ENCODE measurements at regions not wholly inside any gene's neighbourhood (a gene's known extent, or its start where the extent isn't known, plus 50 kb on each side); places are given as distances from the start of the nearest gene placed in this dataset.
A peak's percentile ranks its signal among the peaks of the same experiment; 100 is the strongest.

DNA sequence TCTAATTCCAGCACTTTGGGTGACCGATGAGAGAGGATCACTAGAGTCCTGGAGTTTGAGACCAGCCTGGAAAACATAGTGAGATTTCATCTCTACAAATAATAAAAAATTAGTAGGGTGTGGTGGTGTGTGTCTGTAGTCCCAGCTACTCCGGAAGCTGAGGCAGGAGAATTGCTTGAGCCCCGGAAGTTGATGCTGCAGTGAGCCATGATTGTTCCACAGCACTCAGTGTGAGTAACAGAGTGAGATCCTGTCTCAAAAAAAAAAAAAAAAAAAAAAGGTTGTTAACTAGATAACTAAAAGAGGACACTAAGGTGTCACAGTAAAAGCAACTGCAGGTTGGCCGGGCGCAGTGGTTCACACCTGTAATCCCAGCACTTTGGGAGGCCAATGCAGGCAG lies 121.3 kb upstream of the MAX start:
- Histone ChIP-seq H3K27ac (replicated peaks) (no peak overlapping the region), H3K4me1 (peaks cover 18% of the 10 kb centered on the region), H3K4me3 (no peak overlapping the region), H3K36me3 (no peaks in the 10 kb centered on the region), H3K27me3 (ENCODE audit: low read depth) (no peaks in the 10 kb centered on the region), H3K9me3 (replicated peaks) (no peaks in the 10 kb centered on the region)
- no peak for DNase-seq
- TF ChIP-seq, protein P1, sequence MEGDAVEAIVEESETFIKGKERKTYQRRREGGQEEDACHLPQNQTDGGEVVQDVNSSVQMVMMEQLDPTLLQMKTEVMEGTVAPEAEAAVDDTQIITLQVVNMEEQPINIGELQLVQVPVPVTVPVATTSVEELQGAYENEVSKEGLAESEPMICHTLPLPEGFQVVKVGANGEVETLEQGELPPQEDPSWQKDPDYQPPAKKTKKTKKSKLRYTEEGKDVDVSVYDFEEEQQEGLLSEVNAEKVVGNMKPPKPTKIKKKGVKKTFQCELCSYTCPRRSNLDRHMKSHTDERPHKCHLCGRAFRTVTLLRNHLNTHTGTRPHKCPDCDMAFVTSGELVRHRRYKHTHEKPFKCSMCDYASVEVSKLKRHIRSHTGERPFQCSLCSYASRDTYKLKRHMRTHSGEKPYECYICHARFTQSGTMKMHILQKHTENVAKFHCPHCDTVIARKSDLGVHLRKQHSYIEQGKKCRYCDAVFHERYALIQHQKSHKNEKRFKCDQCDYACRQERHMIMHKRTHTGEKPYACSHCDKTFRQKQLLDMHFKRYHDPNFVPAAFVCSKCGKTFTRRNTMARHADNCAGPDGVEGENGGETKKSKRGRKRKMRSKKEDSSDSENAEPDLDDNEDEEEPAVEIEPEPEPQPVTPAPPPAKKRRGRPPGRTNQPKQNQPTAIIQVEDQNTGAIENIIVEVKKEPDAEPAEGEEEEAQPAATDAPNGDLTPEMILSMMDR (IDR thresholded peaks at IDR 0.05; ENCODE audit: borderline replicate concordance): no peak
- intact Hi-C loops (cut with micrococcal nuclease): loop anchor here (10.0 kb wide), 1 partner anchor 191 kb away; the partner anchor contains the start of gene FUT8

DNA sequence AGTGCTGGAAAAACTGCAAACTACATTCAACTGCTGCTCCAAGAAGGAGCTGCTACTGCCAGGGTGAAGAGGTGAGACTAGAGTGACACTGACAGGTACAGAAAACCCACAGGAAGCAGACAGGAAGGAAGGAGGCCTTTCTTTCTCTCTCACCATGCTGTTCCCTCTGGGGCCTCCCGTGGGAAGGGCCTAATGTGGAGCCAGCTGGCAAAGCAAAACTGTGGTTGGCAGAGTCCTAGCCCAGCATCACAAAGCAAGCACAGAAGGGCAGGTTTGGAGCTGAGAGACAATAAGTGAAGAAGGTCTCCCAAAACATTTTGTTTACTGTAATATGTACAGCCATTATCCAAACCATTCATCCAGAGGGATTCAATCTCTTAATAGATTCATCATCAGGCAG lies 122.5 kb upstream of the MAX start:
- Histone ChIP-seq H3K27ac (replicated peaks) (no peak overlapping the region), H3K36me3 (no peaks in the 10 kb centered on the region), H3K27me3 (ENCODE audit: low read depth) (no peaks in the 10 kb centered on the region), H3K4me1 (peaks cover 28% of the 10 kb centered on the region), H3K4me3 (no peak overlapping the region), H3K9me3 (replicated peaks) (no peaks in the 10 kb centered on the region)
- intact Hi-C loops (cut with micrococcal nuclease): loop anchor here (10.0 kb wide), 1 partner anchor 190 kb away; the partner anchor contains the start of gene FUT8
- TF ChIP-seq, protein P1 (IDR thresholded peaks at IDR 0.05; ENCODE audit: borderline replicate concordance): no peak
- no peak for DNase-seq

DNA sequence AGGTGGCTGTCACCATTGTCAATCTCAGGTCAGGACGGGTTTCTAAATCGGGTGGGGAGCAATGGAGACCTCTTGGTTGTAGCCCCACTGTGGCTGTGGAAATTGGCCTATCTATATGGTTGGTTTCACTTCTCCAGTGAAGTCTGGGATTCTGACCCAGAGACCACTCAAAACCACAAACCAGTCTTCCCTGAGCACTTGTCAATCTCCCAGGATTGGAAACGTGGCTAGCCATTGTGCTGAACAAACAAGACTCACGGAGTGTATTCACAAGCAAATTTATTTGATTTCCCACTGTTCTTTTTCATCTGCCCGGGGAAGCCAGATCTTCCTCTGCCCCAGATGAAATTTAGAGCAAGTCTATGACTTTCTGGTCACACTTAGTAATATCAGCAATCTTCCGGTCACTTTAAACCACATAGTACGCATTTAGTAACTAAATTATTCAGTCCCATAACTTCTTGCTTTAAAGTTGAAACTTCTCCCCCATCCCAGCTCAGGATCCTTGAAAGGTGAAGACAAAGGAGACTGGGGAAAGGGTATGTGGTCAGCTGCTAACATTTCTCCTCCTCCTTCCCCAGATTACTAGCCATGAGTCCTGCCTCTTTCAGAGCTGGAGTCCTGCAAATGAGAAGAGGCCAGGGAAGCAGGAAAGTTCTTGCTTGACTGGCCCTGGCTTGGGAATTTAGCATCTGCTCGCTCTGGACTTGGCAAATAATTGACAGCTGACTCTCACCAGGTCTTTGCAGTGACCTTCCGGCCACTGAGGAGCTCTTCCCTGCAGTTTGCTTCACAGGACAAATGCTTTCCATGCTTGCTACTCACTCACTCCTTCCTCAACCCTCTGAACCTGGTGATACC lies 123.2 kb upstream of the MAX start:
- H3K4me1 ChIP-seq: peaks cover 35% of the 10 kb centered on the region
- no peak for DNase-seq
- no peaks in the 10 kb centered on the region for H3K36me3 ChIP-seq
- intact Hi-C loops (cut with micrococcal nuclease): loop anchor here (10.0 kb wide), 1 partner anchor 189 kb away; the partner anchor contains the start of gene FUT8
- no peaks in the 10 kb centered on the region for H3K27me3 ChIP-seq (ENCODE audit: low read depth)
- H3K4me3 ChIP-seq: no peak overlapping the region
- H3K27ac ChIP-seq (replicated peaks): no peak overlapping the region
- no peaks in the 10 kb centered on the region for H3K9me3 ChIP-seq (replicated peaks)
- TF ChIP-seq, protein P1 (IDR thresholded peaks at IDR 0.05; ENCODE audit: borderline replicate concordance): no peak

DNA sequence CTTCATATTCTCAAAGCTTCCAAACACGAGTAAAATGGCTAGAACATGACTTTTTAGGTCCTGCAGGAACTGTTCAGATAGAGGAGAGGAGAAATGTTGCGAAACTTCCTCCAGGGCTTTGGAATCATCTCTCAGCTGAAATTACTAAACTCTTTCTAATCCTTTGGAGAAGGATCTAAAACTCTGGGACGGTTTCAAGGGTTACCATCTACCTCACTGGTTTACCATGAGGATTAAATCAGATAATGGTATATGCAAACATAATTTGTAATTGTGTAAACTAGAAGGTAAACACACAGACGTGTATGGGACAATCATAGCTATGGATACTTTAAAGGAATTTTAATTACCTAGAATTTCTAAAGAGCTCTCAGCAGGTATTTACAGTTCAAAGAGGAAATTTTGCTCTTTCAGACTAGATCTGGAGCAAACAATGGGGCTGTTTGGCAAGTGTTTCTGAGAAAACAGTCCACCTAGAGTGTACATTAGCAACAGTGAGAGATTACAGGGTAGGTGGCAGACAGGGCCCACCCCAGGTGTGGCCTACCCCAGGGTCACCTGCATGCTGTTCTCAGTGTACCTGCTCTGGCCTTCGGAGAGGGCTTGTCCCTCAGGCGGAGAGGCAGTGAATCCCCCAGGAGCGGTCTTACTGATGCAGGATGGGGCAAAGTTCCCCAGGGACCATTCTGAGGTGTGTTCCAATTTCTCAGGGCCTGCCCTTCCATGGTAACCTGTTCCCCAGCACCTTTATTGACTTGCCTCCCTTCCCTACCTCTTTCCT lies 124.7 kb upstream of the MAX start:
- Histone ChIP-seq H3K4me1 (peaks cover 48% of the 10 kb centered on the region), H3K4me3 (no peak overlapping the region), H3K9me3 (replicated peaks) (no peaks in the 10 kb centered on the region), H3K36me3 (no peaks in the 10 kb centered on the region), H3K27ac (replicated peaks) (no peak overlapping the region), H3K27me3 (ENCODE audit: low read depth) (no peaks in the 10 kb centered on the region)
- TF ChIP-seq, protein P1 (IDR thresholded peaks at IDR 0.05; ENCODE audit: borderline replicate concordance): no peak
- intact Hi-C loops (cut with micrococcal nuclease): loop anchor here (10.0 kb wide), 1 partner anchor 188 kb away; the partner anchor contains the start of gene FUT8
- DNase-seq: no peak

DNA sequence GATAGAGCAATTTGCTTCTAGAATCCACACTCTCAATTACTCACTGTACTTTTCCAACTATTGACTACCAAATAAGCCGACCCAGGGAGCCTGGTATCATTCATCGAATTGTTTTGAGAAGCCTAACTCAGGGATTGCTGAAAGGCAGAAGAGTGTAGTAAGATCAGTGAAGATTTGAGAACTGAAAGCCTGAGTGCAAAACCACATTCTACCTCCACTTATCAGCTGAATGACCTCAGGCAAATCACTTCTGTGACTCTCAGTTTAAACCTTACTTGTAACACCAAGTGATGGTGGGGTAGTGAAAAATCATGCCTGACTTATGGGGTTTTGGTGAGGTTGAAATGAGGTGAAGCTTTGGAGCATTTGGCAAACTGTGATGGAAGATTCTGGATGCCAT lies 126.1 kb upstream of the MAX start:
- H3K27me3 ChIP-seq (ENCODE audit: low read depth): no peaks in the 10 kb centered on the region
- DNase-seq: no peak
- H3K4me3 ChIP-seq: no peak overlapping the region
- no peaks in the 10 kb centered on the region for H3K36me3 ChIP-seq
- H3K27ac ChIP-seq (replicated peaks): peak overlapping the region; percentile 92
- TF ChIP-seq, protein P1 (IDR thresholded peaks at IDR 0.05; ENCODE audit: borderline replicate concordance): no peak
- no peaks in the 10 kb centered on the region for H3K9me3 ChIP-seq (replicated peaks)
- peaks cover 42% of the 10 kb centered on the region for H3K4me1 ChIP-seq
- intact Hi-C loops (cut with micrococcal nuclease): loop anchor here (10.0 kb wide), 1 partner anchor 186 kb away; the partner anchor contains the start of gene FUT8
